ENCODE measurements at regions not wholly inside any gene's neighbourhood (a gene's known extent, or its start where the extent isn't known, plus 50 kb on each side); places are given as distances from the start of the nearest gene placed in this dataset.

DNA sequence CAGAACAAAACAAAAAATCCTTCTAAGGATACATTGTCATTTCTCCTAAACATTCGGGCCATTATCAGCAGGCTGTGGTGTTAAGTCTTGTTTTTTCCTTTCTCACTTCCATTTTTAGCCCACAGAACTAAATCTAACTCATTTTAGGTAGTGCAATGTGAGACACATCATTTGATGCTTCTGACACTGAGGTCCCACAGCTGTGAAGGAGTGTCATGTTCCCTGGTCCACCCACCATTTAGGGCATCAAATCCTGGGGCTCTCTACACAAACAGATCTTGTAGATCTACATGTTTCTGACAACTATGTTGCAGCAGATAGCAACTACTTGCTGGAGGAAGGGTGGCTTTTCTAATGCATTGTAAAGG lies 232.5 kb upstream of the IGFBP3 start:
- H3K27ac Mint-ChIP-seq: no peak overlapping the region
- DNase-seq (ENCODE audit: low spot score) (no peak), ATAC-seq (no peak)
- no peaks in the 10 kb centered on the region for H3K36me3 Mint-ChIP-seq
- H3K27me3 Mint-ChIP-seq (ENCODE audit: low read depth): no peaks in the 10 kb centered on the region
- TF ChIP-seq, protein P1, sequence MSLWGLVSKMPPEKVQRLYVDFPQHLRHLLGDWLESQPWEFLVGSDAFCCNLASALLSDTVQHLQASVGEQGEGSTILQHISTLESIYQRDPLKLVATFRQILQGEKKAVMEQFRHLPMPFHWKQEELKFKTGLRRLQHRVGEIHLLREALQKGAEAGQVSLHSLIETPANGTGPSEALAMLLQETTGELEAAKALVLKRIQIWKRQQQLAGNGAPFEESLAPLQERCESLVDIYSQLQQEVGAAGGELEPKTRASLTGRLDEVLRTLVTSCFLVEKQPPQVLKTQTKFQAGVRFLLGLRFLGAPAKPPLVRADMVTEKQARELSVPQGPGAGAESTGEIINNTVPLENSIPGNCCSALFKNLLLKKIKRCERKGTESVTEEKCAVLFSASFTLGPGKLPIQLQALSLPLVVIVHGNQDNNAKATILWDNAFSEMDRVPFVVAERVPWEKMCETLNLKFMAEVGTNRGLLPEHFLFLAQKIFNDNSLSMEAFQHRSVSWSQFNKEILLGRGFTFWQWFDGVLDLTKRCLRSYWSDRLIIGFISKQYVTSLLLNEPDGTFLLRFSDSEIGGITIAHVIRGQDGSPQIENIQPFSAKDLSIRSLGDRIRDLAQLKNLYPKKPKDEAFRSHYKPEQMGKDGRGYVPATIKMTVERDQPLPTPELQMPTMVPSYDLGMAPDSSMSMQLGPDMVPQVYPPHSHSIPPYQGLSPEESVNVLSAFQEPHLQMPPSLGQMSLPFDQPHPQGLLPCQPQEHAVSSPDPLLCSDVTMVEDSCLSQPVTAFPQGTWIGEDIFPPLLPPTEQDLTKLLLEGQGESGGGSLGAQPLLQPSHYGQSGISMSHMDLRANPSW (CRISPR knock-in tag; conservative IDR thresholded peaks at IDR 0.05; ENCODE audit: low read depth): no peak
- TF ChIP-seq, protein P2, sequence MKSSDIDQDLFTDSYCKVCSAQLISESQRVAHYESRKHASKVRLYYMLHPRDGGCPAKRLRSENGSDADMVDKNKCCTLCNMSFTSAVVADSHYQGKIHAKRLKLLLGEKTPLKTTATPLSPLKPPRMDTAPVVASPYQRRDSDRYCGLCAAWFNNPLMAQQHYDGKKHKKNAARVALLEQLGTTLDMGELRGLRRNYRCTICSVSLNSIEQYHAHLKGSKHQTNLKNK (CRISPR knock-in tag; IDR thresholded peaks at IDR 0.05): no peak
- no peak for TF ChIP-seq PRRX2 (CRISPR knock-in tag; IDR thresholded peaks at IDR 0.05)
- TF ChIP-seq, protein P3, sequence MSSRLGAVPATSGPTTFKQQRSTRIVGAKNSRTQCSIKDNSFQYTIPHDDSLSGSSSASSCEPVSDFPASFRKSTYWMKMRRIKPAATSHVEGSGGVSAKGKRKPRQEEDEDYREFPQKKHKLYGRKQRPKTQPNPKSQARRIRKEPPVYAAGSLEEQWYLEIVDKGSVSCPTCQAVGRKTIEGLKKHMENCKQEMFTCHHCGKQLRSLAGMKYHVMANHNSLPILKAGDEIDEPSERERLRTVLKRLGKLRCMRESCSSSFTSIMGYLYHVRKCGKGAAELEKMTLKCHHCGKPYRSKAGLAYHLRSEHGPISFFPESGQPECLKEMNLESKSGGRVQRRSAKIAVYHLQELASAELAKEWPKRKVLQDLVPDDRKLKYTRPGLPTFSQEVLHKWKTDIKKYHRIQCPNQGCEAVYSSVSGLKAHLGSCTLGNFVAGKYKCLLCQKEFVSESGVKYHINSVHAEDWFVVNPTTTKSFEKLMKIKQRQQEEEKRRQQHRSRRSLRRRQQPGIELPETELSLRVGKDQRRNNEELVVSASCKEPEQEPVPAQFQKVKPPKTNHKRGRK (CRISPR knock-in tag; IDR thresholded peaks at IDR 0.05; ENCODE audit: borderline replicate concordance): no peak
- TF ChIP-seq ZNF317 (CRISPR knock-in tag; IDR thresholded peaks at IDR 0.05; ENCODE audit: borderline replicate concordance, low read depth): no peak
- no peak for TF ChIP-seq NFE2L1 (CRISPR knock-in tag; IDR thresholded peaks at IDR 0.05)
- TF ChIP-seq, protein P4, sequence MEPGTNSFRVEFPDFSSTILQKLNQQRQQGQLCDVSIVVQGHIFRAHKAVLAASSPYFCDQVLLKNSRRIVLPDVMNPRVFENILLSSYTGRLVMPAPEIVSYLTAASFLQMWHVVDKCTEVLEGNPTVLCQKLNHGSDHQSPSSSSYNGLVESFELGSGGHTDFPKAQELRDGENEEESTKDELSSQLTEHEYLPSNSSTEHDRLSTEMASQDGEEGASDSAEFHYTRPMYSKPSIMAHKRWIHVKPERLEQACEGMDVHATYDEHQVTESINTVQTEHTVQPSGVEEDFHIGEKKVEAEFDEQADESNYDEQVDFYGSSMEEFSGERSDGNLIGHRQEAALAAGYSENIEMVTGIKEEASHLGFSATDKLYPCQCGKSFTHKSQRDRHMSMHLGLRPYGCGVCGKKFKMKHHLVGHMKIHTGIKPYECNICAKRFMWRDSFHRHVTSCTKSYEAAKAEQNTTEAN (CRISPR knock-in tag; IDR thresholded peaks at IDR 0.05): no peak
- no peak for TF ChIP-seq RORB (CRISPR knock-in tag; IDR thresholded peaks at IDR 0.05)
- TF ChIP-seq CREM (CRISPR knock-in tag; IDR thresholded peaks at IDR 0.05): no peak
- TF ChIP-seq GRHL2 (CRISPR knock-in tag; IDR thresholded peaks at IDR 0.05; ENCODE audit: insufficient replicate concordance, severe bottlenecking): no peak
- ChIA-PET CTCF (no interaction called here), POLR2A (no interaction called here)
- H3K9me3 Mint-ChIP-seq: peaks cover 4% of the 10 kb centered on the region
- H3K4me1 Mint-ChIP-seq: peaks cover 8% of the 10 kb centered on the region; the same call in 1 of the 2 replicates
- no peak overlapping the region for H3K4me3 Mint-ChIP-seq

DNA sequence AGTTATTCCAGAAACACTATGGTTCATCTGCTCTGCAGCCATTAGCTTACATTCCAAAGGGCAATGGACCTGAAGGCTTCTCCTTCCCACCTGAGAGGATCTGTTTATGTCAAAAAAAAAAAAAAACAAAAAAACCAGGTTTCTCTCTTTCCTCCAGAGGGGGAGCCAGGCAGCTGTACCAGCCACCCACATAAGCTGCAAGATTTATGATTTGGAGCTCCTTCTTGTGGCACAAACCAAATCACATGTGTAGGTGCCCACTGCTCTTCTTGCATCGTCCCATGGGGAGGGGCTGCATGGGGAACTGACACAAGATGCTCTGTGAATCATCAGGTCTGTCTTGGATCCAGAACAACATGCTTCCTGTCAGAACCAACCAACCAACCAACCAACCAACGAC lies 231.6 kb upstream of the IGFBP3 start:
- DNase-seq (ENCODE audit: low spot score) (no peak), ATAC-seq (0 out of 2 replicates have a peak, but pooled peaks have one; percentile 34)
- ChIA-PET CTCF (interaction anchor here (0.6 to 1.2 kb wide), 7 partner anchors 20 to 234 kb away, joined by 3 to 8 read pairs (median 4); no protein-coding TSS in a partner anchor), POLR2A (no interaction called here)
- no peaks in the 10 kb centered on the region for H3K27me3 Mint-ChIP-seq (ENCODE audit: low read depth)
- H3K27ac Mint-ChIP-seq: no peak overlapping the region
- TF ChIP-seq, protein P5, sequence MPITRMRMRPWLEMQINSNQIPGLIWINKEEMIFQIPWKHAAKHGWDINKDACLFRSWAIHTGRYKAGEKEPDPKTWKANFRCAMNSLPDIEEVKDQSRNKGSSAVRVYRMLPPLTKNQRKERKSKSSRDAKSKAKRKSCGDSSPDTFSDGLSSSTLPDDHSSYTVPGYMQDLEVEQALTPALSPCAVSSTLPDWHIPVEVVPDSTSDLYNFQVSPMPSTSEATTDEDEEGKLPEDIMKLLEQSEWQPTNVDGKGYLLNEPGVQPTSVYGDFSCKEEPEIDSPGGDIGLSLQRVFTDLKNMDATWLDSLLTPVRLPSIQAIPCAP (CRISPR knock-in tag; IDR thresholded peaks at IDR 0.05): no peak
- no peak for TF ChIP-seq ZNF138 (CRISPR knock-in tag; conservative IDR thresholded peaks at IDR 0.05)
- TF ChIP-seq, protein P6, sequence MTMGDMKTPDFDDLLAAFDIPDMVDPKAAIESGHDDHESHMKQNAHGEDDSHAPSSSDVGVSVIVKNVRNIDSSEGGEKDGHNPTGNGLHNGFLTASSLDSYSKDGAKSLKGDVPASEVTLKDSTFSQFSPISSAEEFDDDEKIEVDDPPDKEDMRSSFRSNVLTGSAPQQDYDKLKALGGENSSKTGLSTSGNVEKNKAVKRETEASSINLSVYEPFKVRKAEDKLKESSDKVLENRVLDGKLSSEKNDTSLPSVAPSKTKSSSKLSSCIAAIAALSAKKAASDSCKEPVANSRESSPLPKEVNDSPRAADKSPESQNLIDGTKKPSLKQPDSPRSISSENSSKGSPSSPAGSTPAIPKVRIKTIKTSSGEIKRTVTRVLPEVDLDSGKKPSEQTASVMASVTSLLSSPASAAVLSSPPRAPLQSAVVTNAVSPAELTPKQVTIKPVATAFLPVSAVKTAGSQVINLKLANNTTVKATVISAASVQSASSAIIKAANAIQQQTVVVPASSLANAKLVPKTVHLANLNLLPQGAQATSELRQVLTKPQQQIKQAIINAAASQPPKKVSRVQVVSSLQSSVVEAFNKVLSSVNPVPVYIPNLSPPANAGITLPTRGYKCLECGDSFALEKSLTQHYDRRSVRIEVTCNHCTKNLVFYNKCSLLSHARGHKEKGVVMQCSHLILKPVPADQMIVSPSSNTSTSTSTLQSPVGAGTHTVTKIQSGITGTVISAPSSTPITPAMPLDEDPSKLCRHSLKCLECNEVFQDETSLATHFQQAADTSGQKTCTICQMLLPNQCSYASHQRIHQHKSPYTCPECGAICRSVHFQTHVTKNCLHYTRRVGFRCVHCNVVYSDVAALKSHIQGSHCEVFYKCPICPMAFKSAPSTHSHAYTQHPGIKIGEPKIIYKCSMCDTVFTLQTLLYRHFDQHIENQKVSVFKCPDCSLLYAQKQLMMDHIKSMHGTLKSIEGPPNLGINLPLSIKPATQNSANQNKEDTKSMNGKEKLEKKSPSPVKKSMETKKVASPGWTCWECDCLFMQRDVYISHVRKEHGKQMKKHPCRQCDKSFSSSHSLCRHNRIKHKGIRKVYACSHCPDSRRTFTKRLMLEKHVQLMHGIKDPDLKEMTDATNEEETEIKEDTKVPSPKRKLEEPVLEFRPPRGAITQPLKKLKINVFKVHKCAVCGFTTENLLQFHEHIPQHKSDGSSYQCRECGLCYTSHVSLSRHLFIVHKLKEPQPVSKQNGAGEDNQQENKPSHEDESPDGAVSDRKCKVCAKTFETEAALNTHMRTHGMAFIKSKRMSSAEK (CRISPR knock-in tag; IDR thresholded peaks at IDR 0.05; ENCODE audit: borderline replicate concordance): no peak
- no peak for TF ChIP-seq GABPB1 (CRISPR knock-in tag; IDR thresholded peaks at IDR 0.05)
- no peak for TF ChIP-seq NFATC4 (CRISPR knock-in tag; IDR thresholded peaks at IDR 0.05)
- TF ChIP-seq, protein P7, sequence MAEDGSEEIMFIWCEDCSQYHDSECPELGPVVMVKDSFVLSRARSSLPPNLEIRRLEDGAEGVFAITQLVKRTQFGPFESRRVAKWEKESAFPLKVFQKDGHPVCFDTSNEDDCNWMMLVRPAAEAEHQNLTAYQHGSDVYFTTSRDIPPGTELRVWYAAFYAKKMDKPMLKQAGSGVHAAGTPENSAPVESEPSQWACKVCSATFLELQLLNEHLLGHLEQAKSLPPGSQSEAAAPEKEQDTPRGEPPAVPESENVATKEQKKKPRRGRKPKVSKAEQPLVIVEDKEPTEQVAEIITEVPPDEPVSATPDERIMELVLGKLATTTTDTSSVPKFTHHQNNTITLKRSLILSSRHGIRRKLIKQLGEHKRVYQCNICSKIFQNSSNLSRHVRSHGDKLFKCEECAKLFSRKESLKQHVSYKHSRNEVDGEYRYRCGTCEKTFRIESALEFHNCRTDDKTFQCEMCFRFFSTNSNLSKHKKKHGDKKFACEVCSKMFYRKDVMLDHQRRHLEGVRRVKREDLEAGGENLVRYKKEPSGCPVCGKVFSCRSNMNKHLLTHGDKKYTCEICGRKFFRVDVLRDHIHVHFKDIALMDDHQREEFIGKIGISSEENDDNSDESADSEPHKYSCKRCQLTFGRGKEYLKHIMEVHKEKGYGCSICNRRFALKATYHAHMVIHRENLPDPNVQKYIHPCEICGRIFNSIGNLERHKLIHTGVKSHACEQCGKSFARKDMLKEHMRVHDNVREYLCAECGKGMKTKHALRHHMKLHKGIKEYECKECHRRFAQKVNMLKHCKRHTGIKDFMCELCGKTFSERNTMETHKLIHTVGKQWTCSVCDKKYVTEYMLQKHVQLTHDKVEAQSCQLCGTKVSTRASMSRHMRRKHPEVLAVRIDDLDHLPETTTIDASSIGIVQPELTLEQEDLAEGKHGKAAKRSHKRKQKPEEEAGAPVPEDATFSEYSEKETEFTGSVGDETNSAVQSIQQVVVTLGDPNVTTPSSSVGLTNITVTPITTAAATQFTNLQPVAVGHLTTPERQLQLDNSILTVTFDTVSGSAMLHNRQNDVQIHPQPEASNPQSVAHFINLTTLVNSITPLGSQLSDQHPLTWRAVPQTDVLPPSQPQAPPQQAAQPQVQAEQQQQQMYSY (CRISPR knock-in tag; IDR thresholded peaks at IDR 0.05): no peak
- TF ChIP-seq SMAD4 (CRISPR knock-in tag; IDR thresholded peaks at IDR 0.05): no peak
- H3K9me3 Mint-ChIP-seq: peaks cover 4% of the 10 kb centered on the region
- H3K4me3 Mint-ChIP-seq: no peak overlapping the region
- 0 out of 2 replicates have a peak, but pooled peaks cover 2% of the 10 kb centered on the region for H3K4me1 Mint-ChIP-seq
- H3K36me3 Mint-ChIP-seq: no peaks in the 10 kb centered on the region
